ENCODE measurements at regions not wholly inside any gene's neighbourhood (a gene's known extent, or its start where the extent isn't known, plus 50 kb on each side); places are given as distances from the start of the nearest gene placed in this dataset.

- Mint-ChIP-seq H3K27ac (ENCODE audit: unreplicated experiment) (no peak overlapping the region), H3K27me3 (ENCODE audit: insufficient read depth, unreplicated experiment) (peaks cover 22% of the 10 kb centered on the region), H3K9me3 (ENCODE audit: unreplicated experiment) (no peaks in the 10 kb centered on the region), H3K36me3 (ENCODE audit: insufficient read depth, unreplicated experiment) (no peaks in the 10 kb centered on the region), H3K4me1 (ENCODE audit: low read depth, unreplicated experiment) (no peaks in the 10 kb centered on the region), H3K4me3 (ENCODE audit: unreplicated experiment) (no peak overlapping the region)
- Histone ChIP-seq H3K4me3 (ENCODE audit: low read depth, low read length) (no peak overlapping the region), H3K9me3 (no peaks in the 10 kb centered on the region), H3K4me1 (no peaks in the 10 kb centered on the region), H3K36me3 (ENCODE audit: control insufficient read depth, insufficient read depth, low read length) (no peaks in the 10 kb centered on the region), H3K27me3 (replicated peaks; ENCODE audit: control insufficient read depth, insufficient read depth, low read length) (peaks cover 2% of the 10 kb centered on the region)
- ChIA-PET CTCF (no interaction called here), POLR2A (no interaction called here)
- no TSS peak for BruUV-seq (replicated peaks)
- no peak for TF ChIP-seq CTCF (IDR thresholded peaks at IDR 0.05; ENCODE audit: insufficient read depth in 1 of 2, low read depth in 1 of 2, low read length in 1 of 2, severe bottlenecking in 1 of 2, unreplicated experiment in 1 of 2)
- intact Hi-C loops (cut with micrococcal nuclease; ENCODE audit: unreplicated experiment): no loop called here
- DNase-seq: no peak
These were observed 229.1 kb downstream of the ENGASE start for GRCh38 chr17:79303641-79304205.

GRCh38 chr17:79301469-79301868 is 226.8 kb downstream of the ENGASE start:
- H3K36me3 ChIP-seq (ENCODE audit: control insufficient read depth, insufficient read depth, low read length): no peaks in the 10 kb centered on the region
- no peaks in the 10 kb centered on the region for H3K9me3 Mint-ChIP-seq (ENCODE audit: unreplicated experiment)
- no peak overlapping the region for H3K27ac Mint-ChIP-seq (ENCODE audit: unreplicated experiment)
- BruUV-seq (replicated peaks): no TSS peak
- H3K27me3 Mint-ChIP-seq (ENCODE audit: insufficient read depth, unreplicated experiment): peaks cover 32% of the 10 kb centered on the region
- peak in 1 of 2 experiments; percentile 1 for TF ChIP-seq CTCF (IDR thresholded peaks at IDR 0.05; ENCODE audit: insufficient read depth in 1 of 2, low read depth in 1 of 2, low read length in 1 of 2, severe bottlenecking in 1 of 2, unreplicated experiment in 1 of 2)
- no peaks in the 10 kb centered on the region for H3K4me1 Mint-ChIP-seq (ENCODE audit: low read depth, unreplicated experiment)
- H3K4me1 ChIP-seq: no peaks in the 10 kb centered on the region
- H3K4me3 ChIP-seq (ENCODE audit: low read depth, low read length): no peak overlapping the region
- intact Hi-C loops (cut with micrococcal nuclease; ENCODE audit: unreplicated experiment): no loop called here
- H3K36me3 Mint-ChIP-seq (ENCODE audit: insufficient read depth, unreplicated experiment): no peaks in the 10 kb centered on the region
- POLR2A ChIA-PET: no interaction called here
- CTCF ChIA-PET: no interaction called here
- H3K27me3 ChIP-seq (replicated peaks; ENCODE audit: control insufficient read depth, insufficient read depth, low read length): peaks cover 3% of the 10 kb centered on the region
- no peak overlapping the region for H3K4me3 Mint-ChIP-seq (ENCODE audit: unreplicated experiment)
- no peaks in the 10 kb centered on the region for H3K9me3 ChIP-seq
- no peak for DNase-seq

GRCh38 chr17:79299349-79299748 is 224.7 kb downstream of the ENGASE start:
- no TSS peak for BruUV-seq (replicated peaks)
- H3K27me3 Mint-ChIP-seq (ENCODE audit: insufficient read depth, unreplicated experiment): peaks cover 28% of the 10 kb centered on the region

More at GRCh38 chr17:79299349-79299748, 224.7 kb downstream of the ENGASE start:
- POLR2A ChIA-PET: no interaction called here
- Histone ChIP-seq H3K36me3 (ENCODE audit: control insufficient read depth, insufficient read depth, low read length) (no peaks in the 10 kb centered on the region), H3K4me1 (no peaks in the 10 kb centered on the region), H3K27me3 (replicated peaks; ENCODE audit: control insufficient read depth, insufficient read depth, low read length) (0 out of 2 replicates have a peak, but pooled peaks cover 1% of the 10 kb centered on the region), H3K9me3 (no peaks in the 10 kb centered on the region), H3K4me3 (ENCODE audit: low read depth, low read length) (no peak overlapping the region)
- no peaks in the 10 kb centered on the region for H3K4me1 Mint-ChIP-seq (ENCODE audit: low read depth, unreplicated experiment)
- no peak for DNase-seq
- CTCF ChIA-PET: no interaction called here
- H3K27ac Mint-ChIP-seq (ENCODE audit: unreplicated experiment): no peak overlapping the region
- no peak overlapping the region for H3K4me3 Mint-ChIP-seq (ENCODE audit: unreplicated experiment)
- H3K9me3 Mint-ChIP-seq (ENCODE audit: unreplicated experiment): no peaks in the 10 kb centered on the region
- intact Hi-C loops (cut with micrococcal nuclease; ENCODE audit: unreplicated experiment): no loop called here
- no peaks in the 10 kb centered on the region for H3K36me3 Mint-ChIP-seq (ENCODE audit: insufficient read depth, unreplicated experiment)
- no peak for TF ChIP-seq CTCF (IDR thresholded peaks at IDR 0.05; ENCODE audit: insufficient read depth in 1 of 2, low read depth in 1 of 2, low read length in 1 of 2, severe bottlenecking in 1 of 2, unreplicated experiment in 1 of 2)

Data from Caco-2 (cell line).